Left colon (tissue), 2 donors: ENCODE measurements at regions not wholly inside any gene's neighbourhood (a gene's known extent, or its start where the extent isn't known, plus 50 kb on each side); places are given as distances from the start of the nearest gene placed in this dataset.

ENCODE experiments used
- ATAC-seq: fragments of 200-7000 bp; cut with Tn5 transposase; one replicate; pipeline ENCODE4 v1.9.1; 2020; ENCODE audit warnings: mild to moderate bottlenecking, moderate library complexity
- DNase-seq, 2 donors: peaks; one replicate each; pipeline ENCODE4 v3.0.0-alpha.2; 2020
- intact Hi-C, 2 donors: fragments of 100-400 bp; cut with DNase I in 1 of 2; cut with micrococcal nuclease in 1 of 2; formaldehyde crosslinking; loops; one replicate each; pipeline versions ENCODE4 v1.11.2 to v1.14.0; 2022; cut with DNase I, micrococcal nuclease
- donor health status: DM: no; HTN: no; CAD: no.
- donor health status: DM: yes; HTN: yes; CAD: no.

GRCh38 chr12:112559784-112560183, 141.0 kb downstream of the PTPN11 start:
- intact Hi-C loops, result no loop called here
- DNase-seq (no peak), ATAC-seq (no peak)

- intact Hi-C loops, result no loop called here
- ATAC-seq (no peak), DNase-seq (no peak)
Measured at GRCh38 chr12:112564160-112564784, 145.5 kb downstream of the PTPN11 start.

GRCh38 chr12:112568641-112569040, 149.9 kb downstream of the PTPN11 start:
- ATAC-seq, result no peak
- intact Hi-C loops, result no loop called here
- DNase-seq, result no peak

GRCh38 chr12:112570096-112570495, 151.3 kb downstream of the PTPN11 start:
- ATAC-seq (no peak), DNase-seq (no peak)
- intact Hi-C loops, result no loop called here

- no peak for DNase-seq
- no peak for ATAC-seq
- intact Hi-C loops, result no loop called here
Measured at GRCh38 chr12:112573141-112573540, 154.4 kb downstream of the PTPN11 start.

- DNase-seq, result no peak
- no peak for ATAC-seq
- intact Hi-C loops, result no loop called here
Measured at GRCh38 chr12:112574896-112575558, 156.3 kb downstream of the PTPN11 start.

- DNase-seq (no peak), ATAC-seq (no peak)
- intact Hi-C loops, result no loop called here
Measured at GRCh38 chr12:112575559-112576067, 156.9 kb downstream of the PTPN11 start.

GRCh38 chr12:112577473-112578329, 159.0 kb downstream of the PTPN11 start:
- intact Hi-C loops, result no loop called here

GRCh38 chr12:112584266-112584722, 165.5 kb downstream of the PTPN11 start:
- intact Hi-C loops, result no loop called here
- ATAC-seq, result no peak
- no peak for DNase-seq

More at GRCh38 chr12:112577473-112578329, 159.0 kb downstream of the PTPN11 start:
- ATAC-seq (no peak), DNase-seq (no peak)

GRCh38 chr12:112586148-112586783, 167.5 kb downstream of the PTPN11 start:
- DNase-seq (no peak), ATAC-seq (no peak)
- intact Hi-C loops, result no loop called here

GRCh38 chr12:112589275-112589674, 170.5 kb downstream of the PTPN11 start:
- DNase-seq (no peak), ATAC-seq (no peak)
- intact Hi-C loops, result no loop called here

GRCh38 chr12:112590281-112590680, 171.5 kb downstream of the PTPN11 start:
- ATAC-seq (no peak), DNase-seq (no peak)
- intact Hi-C loops, result no loop called here

GRCh38 chr12:112591488-112591887, 172.7 kb downstream of the PTPN11 start:
- DNase-seq (no peak), ATAC-seq (no peak)
- intact Hi-C loops, result no loop called here

GRCh38 chr12:112595410-112595809, 176.7 kb downstream of the PTPN11 start:
- no peak for ATAC-seq
- intact Hi-C loops, result no loop called here
- DNase-seq, result no peak

- ATAC-seq, result no peak
- intact Hi-C loops, result no loop called here
Measured at GRCh38 chr12:112597986-112598385, 179.2 kb downstream of the PTPN11 start.

GRCh38 chr12:112598626-112599025, 179.9 kb downstream of the PTPN11 start:
- intact Hi-C loops, result no loop called here
- DNase-seq (no peak), ATAC-seq (no peak)

More at GRCh38 chr12:112597986-112598385, 179.2 kb downstream of the PTPN11 start:
- DNase-seq, result no peak

- ATAC-seq (no peak), DNase-seq (no peak)
- intact Hi-C loops, result no loop called here
Measured at GRCh38 chr12:112599871-112600270, 181.1 kb downstream of the PTPN11 start.

- intact Hi-C loops, result no loop called here
- DNase-seq (no peak), ATAC-seq (no peak)
Measured at GRCh38 chr12:112602150-112602549, 183.4 kb downstream of the PTPN11 start.
